Hepatocyte (in vitro differentiated cells): ENCODE measurements at regions not wholly inside any gene's neighbourhood (a gene's known extent, or its start where the extent isn't known, plus 50 kb on each side); places are given as distances from the start of the nearest gene placed in this dataset.

Experiments
- DNase-seq: peaks from one replicate; pipeline ENCODE4 v3.0.0-alpha.2; 2016; ENCODE audit warnings: low spot score
- H2AFZ ChIP-seq: fragments of 200-600 bp; sonication (generic); 2 replicates; pipeline ENCODE4 v1.6.0; 2016; ENCODE audit warnings: antibody characterized with exemption, mild to moderate bottlenecking
- H3K27ac ChIP-seq: fragments of 200-600 bp; sonication (generic); 2 replicates; pipeline ENCODE4 v1.5.1; 2016; ENCODE audit warnings: mild to moderate bottlenecking
- H3K27me3 ChIP-seq: fragments of 200-600 bp; sonication (generic); 2 replicates; pipeline ENCODE4 v1.6.1; 2016
- H3K36me3 ChIP-seq: fragments of 200-600 bp; sonication (generic); replicated peaks from 2 replicates; pipeline ENCODE4 v1.5.1; 2016; ENCODE audit warnings: low read depth; ENCODE audit not compliant: insufficient read depth
- H3K4me1 ChIP-seq: fragments of 200-600 bp; sonication (generic); 2 replicates; pipeline ENCODE4 v1.5.1; 2016; ENCODE audit warnings: mild to moderate bottlenecking, moderate library complexity; ENCODE audit not compliant: insufficient read depth
- H3K4me2 ChIP-seq: fragments of 200-600 bp; sonication (generic); 2 replicates; pipeline ENCODE4 v1.6.0; 2016
- H3K4me3 ChIP-seq: fragments of 200-600 bp; sonication (generic); 2 replicates; pipeline ENCODE4 v1.5.1; 2016; ENCODE audit warnings: mild to moderate bottlenecking
- H3K79me2 ChIP-seq: fragments of 200-600 bp; sonication (generic); 2 replicates; pipeline ENCODE4 v1.6.0; 2017; ENCODE audit warnings: mild to moderate bottlenecking
- H3K9me2 ChIP-seq: fragments of 200-600 bp; sonication (generic); replicated peaks from 2 replicates; pipeline ENCODE4 v1.6.0; 2017; ENCODE audit warnings: mild to moderate bottlenecking; ENCODE audit not compliant: insufficient read depth
- H3K9me3 ChIP-seq: fragments of 200-600 bp; sonication (generic); 2 replicates; pipeline ENCODE4 v1.5.1; 2016; ENCODE audit warnings: low read depth, mild to moderate bottlenecking
- H4K20me1 ChIP-seq: fragments of 200-600 bp; sonication (generic); 2 replicates; pipeline ENCODE4 v1.6.0; 2016; ENCODE audit warnings: mild to moderate bottlenecking; ENCODE audit not compliant: insufficient read depth, poor library complexity, severe bottlenecking
- EZH2 ChIP-seq: fragments of 200-600 bp; sonication (generic); IDR thresholded peaks from 2 replicates; pipeline ENCODE4 v1.6.1; 2016; ENCODE audit warnings: antibody characterized with exemption, mild to moderate bottlenecking, borderline replicate concordance
- EZH2phosphoT487 ChIP-seq: fragments of 200-600 bp; sonication (generic); IDR thresholded peaks from one replicate; pipeline ENCODE4 v1.6.1; 2018; ENCODE audit warnings: antibody characterized with exemption, mild to moderate bottlenecking, low read depth, moderate library complexity; ENCODE audit not compliant: unreplicated experiment, severe bottlenecking
- WGBS: methylation state at CpG from one replicate; pipeline ENCODE4 v1.1.6; 2016; ENCODE audit warnings: low lambda C conversion rate; ENCODE audit errors: missing lambda C conversion rate; 5-methylcytosine and 5-hydroxymethylcytosine counted together
- TF ChIP-seq, protein P1 (sequence below): fragments of 200-600 bp; sonication (generic); IDR thresholded peaks from 2 replicates; pipeline ENCODE4 v1.5.1; 2016; ENCODE audit warnings: antibody characterized with exemption, mild to moderate bottlenecking; ENCODE audit not compliant: poor library complexity

DNA sequence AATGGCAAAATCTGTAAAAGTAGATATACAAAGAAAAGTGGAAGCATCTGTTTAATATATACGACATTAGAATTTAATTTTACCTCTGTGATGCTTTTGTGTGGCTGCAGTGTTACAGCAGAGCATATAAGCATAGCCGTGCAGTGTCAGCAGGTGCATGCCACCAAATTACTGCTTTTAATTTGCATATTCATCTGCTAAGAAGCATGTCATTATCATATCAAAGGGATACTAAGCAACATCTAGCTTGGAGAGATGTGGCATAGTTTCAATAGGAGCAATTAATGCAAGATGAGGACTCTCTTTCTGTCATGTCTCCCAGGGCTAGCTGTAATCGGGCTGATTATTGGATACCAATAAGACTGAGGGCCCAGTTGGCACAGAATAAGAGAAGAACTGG, 214.4 kb upstream of the SOX2 start:
- Histone ChIP-seq H3K36me3 (no peaks in the 10 kb centered on the region), H3K9me2 (no peaks in the 10 kb centered on the region), H2AFZ (no peak overlapping the region), H3K4me2 (no peak overlapping the region), H3K79me2 (no peaks in the 10 kb centered on the region), H3K4me1 (no peaks in the 10 kb centered on the region), H3K4me3 (no peak overlapping the region), H3K27ac (no peak overlapping the region), H3K27me3 (no peaks in the 10 kb centered on the region), H3K9me3 (no peaks in the 10 kb centered on the region), H4K20me1 (no peaks in the 10 kb centered on the region)
- no peak for DNase-seq
- no peak for TF ChIP-seq EZH2
- TF ChIP-seq, protein P1, sequence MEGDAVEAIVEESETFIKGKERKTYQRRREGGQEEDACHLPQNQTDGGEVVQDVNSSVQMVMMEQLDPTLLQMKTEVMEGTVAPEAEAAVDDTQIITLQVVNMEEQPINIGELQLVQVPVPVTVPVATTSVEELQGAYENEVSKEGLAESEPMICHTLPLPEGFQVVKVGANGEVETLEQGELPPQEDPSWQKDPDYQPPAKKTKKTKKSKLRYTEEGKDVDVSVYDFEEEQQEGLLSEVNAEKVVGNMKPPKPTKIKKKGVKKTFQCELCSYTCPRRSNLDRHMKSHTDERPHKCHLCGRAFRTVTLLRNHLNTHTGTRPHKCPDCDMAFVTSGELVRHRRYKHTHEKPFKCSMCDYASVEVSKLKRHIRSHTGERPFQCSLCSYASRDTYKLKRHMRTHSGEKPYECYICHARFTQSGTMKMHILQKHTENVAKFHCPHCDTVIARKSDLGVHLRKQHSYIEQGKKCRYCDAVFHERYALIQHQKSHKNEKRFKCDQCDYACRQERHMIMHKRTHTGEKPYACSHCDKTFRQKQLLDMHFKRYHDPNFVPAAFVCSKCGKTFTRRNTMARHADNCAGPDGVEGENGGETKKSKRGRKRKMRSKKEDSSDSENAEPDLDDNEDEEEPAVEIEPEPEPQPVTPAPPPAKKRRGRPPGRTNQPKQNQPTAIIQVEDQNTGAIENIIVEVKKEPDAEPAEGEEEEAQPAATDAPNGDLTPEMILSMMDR: no peak
- TF ChIP-seq EZH2phosphoT487: no peak
- WGBS: 78% methylated on average over 3 of the region's 3 CpGs

DNA sequence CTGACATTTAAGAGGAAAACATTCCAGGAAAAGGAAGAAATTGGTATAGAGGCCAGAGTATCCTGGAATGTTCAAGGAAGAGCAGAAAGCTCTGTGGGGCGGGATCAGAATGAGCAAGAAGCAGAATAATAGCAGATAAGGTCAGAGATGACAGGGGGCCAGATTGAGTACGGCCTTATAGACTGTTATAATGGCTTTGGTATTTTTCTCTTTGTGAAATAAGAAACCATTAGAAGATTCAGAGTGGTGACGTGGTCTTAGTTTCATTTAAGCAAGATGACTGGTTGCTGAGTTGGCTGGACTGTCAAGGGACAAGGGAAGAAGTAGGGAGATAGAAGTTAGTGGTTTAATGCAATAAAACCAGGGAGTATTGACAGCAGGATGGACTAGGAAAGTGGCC, 218.3 kb upstream of the SOX2 start:
- Histone ChIP-seq H3K36me3 (no peaks in the 10 kb centered on the region), H3K79me2 (no peaks in the 10 kb centered on the region), H3K27ac (no peak overlapping the region), H3K9me2 (no peaks in the 10 kb centered on the region), H3K4me1 (no peaks in the 10 kb centered on the region), H3K4me3 (no peak overlapping the region), H3K4me2 (no peak overlapping the region), H3K9me3 (no peaks in the 10 kb centered on the region), H2AFZ (no peak overlapping the region), H4K20me1 (no peaks in the 10 kb centered on the region), H3K27me3 (no peaks in the 10 kb centered on the region)
- TF ChIP-seq, protein P1: no peak
- TF ChIP-seq EZH2phosphoT487: no peak
- TF ChIP-seq EZH2: no peak
- 70% methylated on average over 3 of the region's 3 CpGs for WGBS
- no peak for DNase-seq

DNA sequence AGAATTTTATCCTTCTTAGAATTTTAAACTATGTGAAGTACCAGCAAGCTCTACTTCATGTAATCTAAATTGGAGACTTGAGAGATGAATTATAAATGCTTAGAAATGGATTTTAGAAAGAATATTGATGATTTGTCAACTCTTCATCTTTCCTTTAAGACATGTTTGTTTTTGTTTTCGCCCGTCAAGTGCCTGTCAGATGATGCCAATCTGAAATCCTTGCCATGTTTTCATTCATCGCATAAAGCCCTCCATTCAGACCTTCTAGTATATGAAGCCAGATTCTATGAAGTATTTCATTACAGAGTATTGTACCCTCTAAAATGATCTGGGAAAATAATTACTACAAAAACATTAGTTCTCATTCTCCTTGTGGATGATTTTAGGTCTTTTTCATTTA, 223.2 kb upstream of the SOX2 start:
- 95% methylated on average over 3 of the region's 3 CpGs for WGBS
- Histone ChIP-seq H2AFZ (no peak overlapping the region), H3K79me2 (no peaks in the 10 kb centered on the region), H3K9me2 (no peaks in the 10 kb centered on the region), H3K27me3 (no peaks in the 10 kb centered on the region), H3K4me1 (no peaks in the 10 kb centered on the region), H3K27ac (no peak overlapping the region), H3K36me3 (no peaks in the 10 kb centered on the region), H4K20me1 (no peaks in the 10 kb centered on the region), H3K9me3 (no peaks in the 10 kb centered on the region), H3K4me3 (no peak overlapping the region), H3K4me2 (no peak overlapping the region)
- TF ChIP-seq EZH2phosphoT487 (no peak), EZH2 (no peak)
- TF ChIP-seq, protein P1: no peak
- no peak for DNase-seq
